HL-60/S4 treated with retinoic acid at 250 ng/mL for 4 days and 3 days (cell line): ENCODE measurements at regions not wholly inside any gene's neighbourhood (a gene's known extent, or its start where the extent isn't known, plus 50 kb on each side); places are given as distances from the start of the nearest gene placed in this dataset.
"Not testable (repeated sequence)": the region's sequence is repeated elsewhere in the genome, so short reads cannot be mapped to it uniquely, and the experiment has no call there.

ENCODE experiments used
- in situ Hi-C: fragments of 300-500 bp; cut with MboI; formaldehyde crosslinking; loops from 2 replicates; pipeline ENCODE4 v1.7.0; 2022; ENCODE audit warnings: low sequenced_read_pairs

GRCh38 chr13:39803156-39803555 is 147.7 kb downstream of the COG6 start:
- in situ Hi-C loops = no loop called here

GRCh38 chr13:39803851-39804250 is 148.4 kb downstream of the COG6 start:
- in situ Hi-C loops = no loop called here

DNA sequence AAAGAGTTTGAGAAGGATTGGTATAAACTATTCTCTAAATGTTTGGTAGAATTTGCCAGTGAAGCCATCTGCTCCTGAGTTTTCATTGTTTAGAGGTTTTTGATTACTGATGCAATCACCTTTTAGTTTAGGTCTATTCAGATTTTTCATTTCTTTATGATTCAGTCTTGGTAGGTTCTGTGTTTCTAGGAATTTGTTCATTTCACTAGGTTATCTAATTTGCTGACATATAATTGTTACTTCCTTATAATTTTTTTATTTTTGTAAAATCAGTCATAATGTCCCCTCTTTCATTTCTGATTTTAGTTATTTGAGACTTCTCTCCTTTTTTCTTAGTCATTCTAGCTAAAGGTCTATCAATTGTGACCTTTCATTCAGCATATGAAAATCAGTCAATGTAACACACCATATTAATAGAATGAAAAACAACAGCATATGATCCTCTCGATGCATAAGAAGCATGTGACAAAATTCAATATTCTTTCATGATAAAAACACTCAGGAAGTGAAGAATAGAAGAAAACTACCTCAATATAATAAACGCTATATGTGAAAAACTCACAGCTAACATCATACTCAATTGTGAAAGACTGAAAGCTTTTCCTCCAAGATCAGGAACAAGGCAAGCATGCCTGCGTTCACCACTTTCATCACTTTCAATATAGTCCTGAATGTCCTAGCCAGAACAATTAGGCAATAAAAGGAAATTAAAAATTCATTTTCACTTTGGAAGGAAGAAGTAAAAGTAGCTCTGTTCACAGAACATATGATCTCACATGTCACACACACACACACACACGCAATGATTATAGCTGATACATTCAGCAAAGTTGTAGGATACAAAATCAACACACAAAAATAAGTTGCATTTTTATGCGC is 149.1 kb downstream of the COG6 start:
- in situ Hi-C loops = no loop called here

GRCh38 chr13:39809466-39809865 is 154.0 kb downstream of the COG6 start:
- in situ Hi-C loops = no loop called here

DNA sequence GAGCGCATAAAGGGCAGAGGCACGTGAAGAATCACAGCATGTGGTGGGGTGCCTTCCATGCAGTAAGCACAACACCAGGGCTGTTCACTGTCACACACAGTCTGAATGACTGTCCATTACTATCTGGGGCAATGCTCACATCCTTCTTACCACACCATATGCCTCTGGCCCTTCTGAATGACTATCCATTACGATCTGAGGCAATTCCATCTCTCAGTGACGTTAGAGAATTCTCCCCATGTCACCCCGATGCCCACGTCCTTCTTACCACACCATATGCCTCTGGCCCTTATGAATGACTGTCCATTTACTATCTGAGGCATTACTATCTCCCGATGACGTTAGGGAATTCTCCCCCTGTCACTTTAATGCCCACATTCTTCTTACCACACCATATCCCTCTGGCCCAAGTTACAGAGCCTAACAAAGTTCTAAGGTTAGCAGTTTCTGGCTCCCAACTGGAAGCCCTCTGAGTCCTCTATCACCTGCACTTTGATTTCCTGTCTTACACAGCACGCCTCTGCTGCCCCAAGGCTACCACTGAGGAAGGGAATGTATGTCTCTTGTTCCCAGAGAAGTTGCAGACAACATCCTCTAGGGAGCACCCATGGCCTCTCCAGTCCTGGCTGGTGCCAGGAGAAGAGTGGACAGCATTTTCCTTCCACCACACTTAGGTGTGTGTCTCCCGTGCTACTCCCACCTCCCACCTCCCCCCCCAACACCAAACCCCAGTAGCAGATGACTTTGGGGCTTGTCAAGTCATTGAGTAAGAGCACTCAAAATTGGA is 154.8 kb downstream of the COG6 start:
- in situ Hi-C loops = no loop called here

DNA sequence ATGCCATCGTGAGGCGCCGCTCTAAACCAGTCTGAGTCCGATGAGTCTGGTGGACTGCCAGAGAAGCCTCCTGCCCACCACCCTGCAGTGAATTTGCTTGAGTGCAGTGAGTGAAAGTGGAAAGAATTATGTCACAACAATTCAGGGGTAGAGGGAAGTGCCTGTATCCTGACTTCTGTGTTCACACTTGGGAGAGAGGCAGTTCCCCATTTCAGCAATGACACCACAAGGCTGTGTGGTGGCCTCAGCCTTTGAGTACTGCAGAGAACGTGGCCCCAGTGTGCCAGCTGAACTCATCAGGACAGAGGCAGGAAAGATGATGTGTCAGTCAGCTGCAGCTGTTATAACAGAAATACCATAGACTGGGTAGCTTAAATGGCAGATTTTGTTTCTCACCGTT is 155.6 kb downstream of the COG6 start:
- in situ Hi-C loops = no loop called here

DNA sequence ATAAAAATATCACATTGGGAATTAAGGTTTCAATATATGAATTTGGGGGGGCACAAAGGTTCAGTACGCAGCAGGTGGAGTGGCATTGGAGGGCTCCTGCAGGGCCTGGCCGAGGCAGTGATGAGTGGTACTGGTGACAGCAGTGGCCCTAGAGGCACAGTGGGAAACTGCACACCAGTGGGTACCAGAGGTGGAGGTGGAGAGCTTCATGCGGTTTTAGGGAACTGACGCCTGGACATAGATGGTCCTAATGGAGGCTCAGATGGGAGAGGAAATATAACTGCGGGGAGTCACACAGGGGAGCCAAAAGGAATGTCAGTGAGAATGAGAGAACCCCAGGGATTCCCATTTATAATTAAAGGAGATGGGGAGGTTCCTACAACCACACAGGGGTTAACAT is 156.2 kb downstream of the COG6 start:
- in situ Hi-C loops = no loop called here

DNA sequence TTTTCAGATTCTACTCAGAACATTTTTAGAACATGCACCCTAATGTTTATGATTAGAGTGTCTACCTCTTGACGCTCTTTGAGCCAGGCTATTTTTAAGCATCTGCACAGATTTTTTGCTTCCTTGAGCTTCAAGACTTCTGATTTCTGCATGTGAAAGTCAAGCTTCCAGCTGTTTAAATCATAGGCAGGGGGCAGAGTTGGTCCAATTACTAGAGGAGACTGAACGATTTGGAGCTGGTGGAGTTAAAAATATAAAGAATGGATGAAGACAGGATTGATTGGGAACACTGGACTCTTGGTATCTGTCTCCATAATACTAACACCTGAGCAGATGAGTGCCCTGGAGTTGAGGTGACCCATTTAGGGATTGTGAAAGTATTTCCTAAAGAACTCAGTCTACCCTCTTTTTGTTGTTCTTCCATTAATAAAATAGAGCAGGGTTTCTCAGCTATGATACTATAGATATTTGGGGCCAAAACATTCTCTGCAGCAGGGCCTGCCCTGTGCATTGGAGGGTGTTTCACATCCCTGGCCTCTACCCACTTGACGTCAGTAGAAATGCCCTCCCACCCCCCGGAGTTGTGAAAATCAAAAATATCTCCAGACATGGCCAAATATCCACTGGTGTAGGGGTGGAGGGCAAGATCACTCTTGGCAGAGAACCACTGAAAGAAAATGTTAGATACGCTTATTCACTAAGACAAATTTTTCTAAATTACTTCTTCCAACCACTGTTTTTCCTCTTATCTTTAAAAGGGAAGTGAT is 160.1 kb downstream of the COG6 start:
- in situ Hi-C loops = no loop called here

DNA sequence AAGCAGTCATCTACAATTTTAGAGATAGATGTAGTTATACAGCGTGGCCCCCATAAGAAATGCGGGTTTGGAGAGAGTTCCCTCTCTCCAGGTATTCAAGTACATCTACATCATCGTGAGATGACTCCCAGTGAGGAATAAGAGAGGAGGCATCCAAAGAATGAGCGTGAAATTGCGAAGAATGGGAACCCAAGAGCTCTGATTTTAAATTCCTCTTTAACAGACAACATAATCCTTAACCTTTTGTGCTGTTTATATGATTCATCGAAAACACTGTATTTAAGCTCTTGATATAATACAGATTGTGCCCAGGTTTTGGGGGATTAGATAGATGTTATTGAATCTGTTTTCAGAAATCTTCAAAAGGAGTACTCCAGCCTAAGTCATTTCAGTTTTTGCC is 161.5 kb downstream of the COG6 start:
- in situ Hi-C loops = no loop called here

- in situ Hi-C loops = no loop called here
These were observed 163.5 kb downstream of the COG6 start for GRCh38 chr13:39818953-39819352.

DNA sequence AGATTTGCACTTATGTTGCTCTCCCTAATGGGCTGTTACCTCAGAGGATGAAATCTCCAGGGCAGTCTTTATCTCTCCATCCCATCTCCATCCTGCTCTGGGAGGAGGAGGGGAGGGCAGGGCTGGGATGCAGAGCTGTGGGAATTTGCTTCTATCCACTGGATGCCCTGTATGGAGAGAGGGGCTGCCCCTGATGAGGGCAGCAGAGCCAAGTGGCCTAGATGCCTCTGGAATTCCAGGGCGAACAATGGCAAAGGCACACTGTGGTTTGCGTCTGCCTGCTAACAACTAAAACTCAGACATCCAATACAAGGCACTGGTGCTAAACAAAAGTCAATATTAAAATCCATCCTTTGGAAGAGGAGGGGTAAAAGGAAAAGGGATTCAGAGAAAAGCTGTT is 165.1 kb downstream of the COG6 start:
- in situ Hi-C loops = no loop called here

GRCh38 chr13:39821977-39822376 is 166.5 kb downstream of the COG6 start:
- in situ Hi-C loops = no loop called here

DNA sequence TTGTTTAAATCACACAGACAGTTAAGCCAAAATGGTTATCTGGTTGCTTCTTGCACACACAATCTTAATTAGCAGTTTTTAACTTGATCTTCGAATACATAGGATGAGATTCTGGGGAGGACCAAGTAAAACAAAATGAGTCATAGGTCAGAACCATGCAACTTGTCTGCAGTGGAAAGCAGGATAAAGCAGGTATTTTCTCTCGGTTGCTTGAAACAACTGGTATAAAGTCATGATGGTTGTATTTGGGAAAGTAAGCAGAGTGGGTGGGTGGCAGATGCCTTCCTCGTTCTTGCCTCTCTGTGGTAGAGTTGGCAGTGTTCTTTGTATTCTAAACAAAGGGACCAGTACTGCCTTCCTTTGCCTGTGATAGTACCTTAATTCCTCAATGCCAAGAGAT is 167.0 kb downstream of the COG6 start:
- in situ Hi-C loops = no loop called here

DNA sequence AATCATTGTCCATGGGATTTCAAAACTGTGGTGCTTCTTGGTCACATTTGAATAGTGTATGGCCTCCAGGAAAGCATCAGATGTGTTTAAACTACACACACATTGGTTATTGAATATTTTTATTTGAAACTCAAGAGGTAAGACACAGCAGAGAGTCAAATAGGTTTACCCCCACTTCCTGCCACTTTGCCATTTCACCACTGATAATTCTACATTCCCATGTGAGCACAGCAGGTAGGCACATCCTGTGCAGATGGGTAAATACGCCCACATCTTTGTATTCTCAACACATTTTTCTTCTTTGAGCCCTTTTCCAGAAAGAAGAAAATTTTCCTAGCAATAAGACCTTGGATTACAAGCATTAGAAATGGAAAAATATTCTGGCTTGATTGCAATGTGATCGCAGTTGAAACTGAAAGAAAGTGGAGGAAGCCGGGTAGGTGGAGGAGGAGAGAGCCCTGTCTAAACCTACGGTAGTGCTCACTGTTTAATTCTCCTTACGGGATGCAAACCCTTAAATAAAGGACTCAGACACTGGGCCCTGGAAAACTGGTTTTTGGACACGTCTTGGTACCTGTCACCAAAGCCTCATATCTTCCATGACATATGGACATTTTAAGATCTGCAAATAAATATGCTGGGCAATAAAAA is 167.7 kb downstream of the COG6 start:
- in situ Hi-C loops = no loop called here

GRCh38 chr13:39825886-39826285 is 170.4 kb downstream of the COG6 start:
- in situ Hi-C loops = no loop called here

GRCh38 chr13:39835253-39835652 is 179.8 kb downstream of the COG6 start:
- in situ Hi-C loops = no loop called here

DNA sequence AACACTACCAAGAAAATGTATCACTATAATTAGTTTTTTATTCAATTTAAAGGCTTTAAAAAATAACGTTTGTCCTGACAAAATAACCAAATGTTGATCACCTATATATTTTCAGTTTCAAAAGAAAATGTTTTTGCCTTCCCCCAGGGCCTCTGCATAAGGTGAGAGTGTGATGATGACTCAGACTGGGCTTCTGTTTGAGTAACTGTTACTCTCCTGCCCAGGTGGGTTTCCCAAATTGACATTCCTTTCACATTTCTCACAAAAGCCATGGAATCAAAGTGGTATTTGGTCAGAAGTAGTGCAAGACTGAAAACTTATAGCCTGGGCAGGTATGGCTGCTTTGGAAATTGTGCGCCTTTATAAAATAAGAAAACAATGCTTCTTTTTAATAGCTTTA is 180.6 kb downstream of the COG6 start:
- in situ Hi-C loops = no loop called here

DNA sequence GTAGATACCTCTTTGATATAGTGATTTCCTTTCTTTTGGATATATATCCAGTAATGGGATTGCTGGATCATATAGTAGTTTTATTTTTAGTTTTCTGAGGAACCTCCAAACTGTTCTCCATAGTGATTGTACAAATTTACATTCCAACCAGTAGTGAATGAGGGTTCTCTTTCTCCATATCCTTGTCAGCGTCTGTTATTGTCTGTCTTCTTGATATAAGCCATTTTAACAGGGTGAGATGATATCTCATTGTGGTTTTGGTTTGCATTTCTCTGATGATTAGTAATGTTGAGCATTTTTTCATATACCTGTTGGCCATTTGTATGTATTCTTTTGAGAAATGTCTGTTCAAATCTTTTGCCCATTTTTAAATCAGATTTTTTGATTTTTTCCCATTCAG is 182.4 kb downstream of the COG6 start:
- in situ Hi-C loops = not testable (repeated sequence)

DNA sequence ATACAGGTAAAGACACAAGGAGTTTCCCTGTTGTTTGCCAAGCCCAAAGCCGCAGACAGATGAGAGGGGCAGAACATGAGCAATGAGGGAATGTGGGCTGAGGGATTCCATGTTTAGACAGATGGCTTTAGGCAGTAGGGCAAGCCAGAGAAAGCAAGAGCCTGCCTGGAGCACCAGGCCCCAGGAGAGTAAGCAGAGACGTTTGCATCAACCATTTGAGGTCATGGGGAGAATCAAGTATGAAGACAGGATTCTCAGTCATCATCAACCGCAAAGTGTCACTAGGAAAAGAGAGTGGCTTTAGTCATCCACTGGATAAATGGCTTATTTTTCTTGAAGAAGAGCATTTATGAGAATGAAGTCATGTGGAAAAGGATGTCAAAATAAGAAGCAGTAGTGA is 184.7 kb downstream of the COG6 start:
- in situ Hi-C loops = no loop called here

DNA sequence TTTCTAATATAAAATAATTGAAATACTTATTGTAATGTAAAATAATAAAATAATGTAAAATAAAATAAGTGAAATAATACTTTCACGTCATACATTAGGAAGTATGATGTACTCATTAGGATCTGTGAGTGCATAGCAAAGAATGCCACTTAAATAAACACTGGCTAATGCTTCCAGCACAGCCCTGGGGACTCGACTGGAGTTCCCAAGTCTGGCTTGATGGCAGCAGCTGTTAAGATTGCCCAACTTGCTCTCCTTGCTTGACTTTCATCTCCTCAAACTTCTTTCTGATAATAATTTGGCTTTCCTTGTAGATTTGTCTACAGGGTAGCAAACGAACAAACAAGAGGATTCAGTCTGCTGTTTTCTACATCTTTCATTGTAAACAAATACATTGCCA is 191.9 kb downstream of the COG6 start:
- in situ Hi-C loops = no loop called here

DNA sequence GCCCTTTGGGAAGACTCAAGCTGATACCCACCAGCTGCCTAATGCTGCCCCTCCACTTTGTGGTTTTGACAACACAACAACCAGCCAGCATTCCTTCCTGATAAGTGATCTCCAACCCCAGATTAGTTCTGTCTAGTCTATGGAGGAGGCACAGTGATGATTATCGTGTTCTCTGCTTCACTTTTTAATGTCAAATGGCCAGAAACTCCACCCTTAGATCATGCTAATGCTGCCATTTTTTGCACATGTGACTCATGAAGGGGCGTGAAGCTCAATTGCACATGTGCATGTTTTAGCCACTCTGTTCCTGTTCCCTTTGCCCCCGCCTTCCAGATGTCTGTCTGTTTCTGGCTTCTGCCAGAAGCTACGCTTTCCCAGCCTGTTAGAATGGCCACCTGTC is 199.8 kb downstream of the COG6 start:
- in situ Hi-C loops = no loop called here
